T-cell (primary cell): ENCODE measurements at regions not wholly inside any gene's neighbourhood (a gene's known extent, or its start where the extent isn't known, plus 50 kb on each side); places are given as distances from the start of the nearest gene placed in this dataset.

ENCODE experiments used
- ATAC-seq, 4 experiments: fragments of 200-7000 bp in 3 of 4; fragments of 150-1000 bp in 1 of 4; cut with Tn5 transposase; replicated peaks in 1 of 4; 1 replicate in 3 of 4; 2 replicates in 1 of 4; pipeline ENCODE4 v1.10.0; 2021; ENCODE audit warnings: moderate library complexity in 3 of 4, mild to moderate bottlenecking in 2 of 4, moderate number of reproducible peaks in 1 of 4
- CTCF ChIA-PET, 2 donors: fragments of 300-600 bp; sonication (Branson Sonifier 250); formaldehyde crosslinking; loops; one replicate each; lab custom pipeline; 2022; ENCODE audit warnings: antibody characterized with exemption in 2 of 2; lab: Charles Lee
- POLR2A ChIA-PET, 2 donors: fragments of 300-600 bp; sonication (Branson Sonifier 250); formaldehyde crosslinking; loops; one replicate each; lab custom pipeline; 2022; ENCODE audit warnings: antibody characterized with exemption in 2 of 2; lab: Charles Lee
- DNase-seq, 35 experiments: peaks; one replicate each; pipeline versions ENCODE4 v3.0.0 to v3.0.0-alpha.2; 2013 to 2023
- H3K27ac ChIP-seq: one replicate; pipeline ENCODE4 v1.5.1; 2013; ENCODE audit warnings: low read length
- H3K27me3 ChIP-seq, 2 experiments: replicated peaks in 1 of 2; 1 replicate in 1 of 2; 2 replicates in 1 of 2; pipeline versions ENCODE4 v1.6.1 to v1.7.0; 2013; ENCODE audit warnings: low read length in 1 of 2, mixed read lengths in 1 of 2; ENCODE audit not compliant: control insufficient read depth in 2 of 2, insufficient read depth in 2 of 2; ENCODE audit errors: extremely low read depth in 1 of 2
- H3K36me3 ChIP-seq, 2 donors: 1 replicate in 1 of 2; 2 replicates in 1 of 2; pipeline versions ENCODE4 v1.6.1 to v1.7.0; 2013; ENCODE audit warnings: low read length in 1 of 2; ENCODE audit not compliant: control insufficient read depth in 2 of 2, insufficient read depth in 1 of 2; ENCODE audit errors: extremely low read depth in 1 of 2
- H3K4me1 ChIP-seq, 2 experiments: 1 replicate in 1 of 2; 2 replicates in 1 of 2; pipeline versions ENCODE4 v1.6.1 to v1.7.0; 2013; ENCODE audit warnings: low read length in 2 of 2, mixed read lengths in 1 of 2; ENCODE audit not compliant: insufficient read depth in 2 of 2, control insufficient read depth in 1 of 2; ENCODE audit errors: extremely low read depth in 1 of 2
- H3K4me3 ChIP-seq, 2 donors: 1 replicate in 1 of 2; 2 replicates in 1 of 2; pipeline versions ENCODE4 v1.5.1 to v1.7.0; 2013; ENCODE audit warnings: mild to moderate bottlenecking in 2 of 2, low read length in 1 of 2, moderate library complexity in 1 of 2; ENCODE audit not compliant: control insufficient read depth in 1 of 2; ENCODE audit errors: extremely low read depth in 1 of 2
- H3K9me3 ChIP-seq: 2 replicates; pipeline ENCODE4 v1.7.0; 2013
- H3K27ac Mint-ChIP-seq, 2 donors: one replicate each; pipeline ENCODE4 v1.8.0; 2020 to 2021; ENCODE audit warnings: mild to moderate bottlenecking in 2 of 2, mixed read lengths in 2 of 2
- H3K27me3 Mint-ChIP-seq, 2 donors: one replicate each; pipeline ENCODE4 v1.8.0; 2021 to 2022; ENCODE audit warnings: mixed read lengths in 2 of 2
- H3K36me3 Mint-ChIP-seq: one replicate; pipeline ENCODE4 v1.8.0; 2021; ENCODE audit warnings: mixed read lengths
- H3K4me1 Mint-ChIP-seq, 3 donors: one replicate each; pipeline ENCODE4 v1.8.0; 2020 to 2022; ENCODE audit warnings: mixed read lengths in 3 of 3, mild to moderate bottlenecking in 1 of 3
- H3K4me3 Mint-ChIP-seq, 3 donors: one replicate each; pipeline ENCODE4 v1.8.0; 2020 to 2022; ENCODE audit warnings: mild to moderate bottlenecking in 3 of 3, mixed read lengths in 3 of 3, moderate library complexity in 3 of 3
- H3K9me3 Mint-ChIP-seq, 3 donors: one replicate each; pipeline ENCODE4 v1.8.0; 2020 to 2022; ENCODE audit warnings: mixed read lengths in 3 of 3
- WGBS: methylation state at CpG from one replicate; pipeline ENCODE4 v1.1.5; 2013; ENCODE audit warnings: missing lambda C conversion rate; ENCODE audit not compliant: insufficient coverage; 5-methylcytosine and 5-hydroxymethylcytosine counted together

DNA sequence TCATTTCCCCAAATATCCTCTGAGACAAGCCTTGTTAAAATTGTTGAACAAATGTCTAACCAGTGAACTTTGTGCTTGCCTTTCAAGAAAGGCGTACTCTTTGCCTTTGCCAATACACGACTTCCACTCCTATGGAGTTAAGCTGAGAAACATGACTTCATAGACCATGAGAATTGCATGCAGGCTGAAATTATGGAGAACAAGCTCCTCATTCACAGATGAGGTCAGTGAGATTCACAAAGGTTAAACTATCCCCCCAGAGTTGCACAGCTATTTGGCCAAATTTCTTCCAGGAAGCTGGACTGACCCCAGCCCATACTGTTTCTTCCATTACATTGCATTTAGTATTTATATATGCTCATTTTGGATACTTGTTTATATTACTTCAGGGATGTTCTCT lies 221.4 kb upstream of the SEMA3C start:
- POLR2A ChIA-PET: no interaction called here
- Mint-ChIP-seq H3K9me3 (peaks cover 10 to 18% (median 13%) of the 10 kb centered on the region in 3 donors), H3K4me3 (no peak overlapping the region), H3K27ac (no peak overlapping the region), H3K36me3 (no peaks in the 10 kb centered on the region), H3K4me1 (no peaks in the 10 kb centered on the region), H3K27me3 (no peaks in the 10 kb centered on the region)
- Histone ChIP-seq H3K4me1 (no peaks in the 10 kb centered on the region), H3K36me3 (no peaks in the 10 kb centered on the region), H3K27me3 (no peaks in the 10 kb centered on the region), H3K9me3 (no peaks in the 10 kb centered on the region), H3K27ac (no peak overlapping the region), H3K4me3 (no peak overlapping the region)
- DNase-seq (no peak), ATAC-seq (no peak)
- WGBS: 100% methylated on average over 1 of the region's 2 CpGs
- CTCF ChIA-PET: no interaction called here

DNA sequence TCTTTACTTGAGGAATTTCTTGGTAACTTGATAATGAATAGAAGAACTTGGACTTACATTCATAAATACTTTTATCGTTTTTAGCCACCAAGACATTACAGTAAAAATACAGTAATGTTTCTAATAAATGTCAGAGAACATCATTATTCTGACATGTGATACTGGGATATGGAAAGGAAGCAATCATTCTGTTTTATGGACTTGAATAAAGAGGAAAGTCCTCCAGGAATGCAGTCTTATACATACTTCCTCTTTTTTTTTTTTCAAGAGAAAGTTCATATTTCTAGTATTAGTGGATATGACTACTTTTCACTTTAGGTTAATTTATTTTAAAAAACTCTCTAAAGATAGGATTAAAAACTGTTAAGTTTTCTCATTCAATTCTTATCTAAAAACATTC lies 220.0 kb upstream of the SEMA3C start:
- Histone ChIP-seq H3K27me3 (no peaks in the 10 kb centered on the region), H3K27ac (no peak overlapping the region), H3K36me3 (no peaks in the 10 kb centered on the region), H3K9me3 (no peaks in the 10 kb centered on the region), H3K4me3 (no peak overlapping the region), H3K4me1 (no peaks in the 10 kb centered on the region)
- no peaks in the 10 kb centered on the region for H3K4me1 Mint-ChIP-seq
- no peak for ATAC-seq
- no peak overlapping the region for H3K27ac Mint-ChIP-seq
- DNase-seq: no peak
- ChIA-PET POLR2A (no interaction called here), CTCF (no interaction called here)
- no peaks in the 10 kb centered on the region for H3K36me3 Mint-ChIP-seq
- peaks cover 0 to 8% (median 5%) of the 10 kb centered on the region in 3 donors for H3K9me3 Mint-ChIP-seq
- no peak overlapping the region for H3K4me3 Mint-ChIP-seq
- no peaks in the 10 kb centered on the region for H3K27me3 Mint-ChIP-seq
- WGBS: no CpG with 5 or more reads among the region's 1 CpG

DNA sequence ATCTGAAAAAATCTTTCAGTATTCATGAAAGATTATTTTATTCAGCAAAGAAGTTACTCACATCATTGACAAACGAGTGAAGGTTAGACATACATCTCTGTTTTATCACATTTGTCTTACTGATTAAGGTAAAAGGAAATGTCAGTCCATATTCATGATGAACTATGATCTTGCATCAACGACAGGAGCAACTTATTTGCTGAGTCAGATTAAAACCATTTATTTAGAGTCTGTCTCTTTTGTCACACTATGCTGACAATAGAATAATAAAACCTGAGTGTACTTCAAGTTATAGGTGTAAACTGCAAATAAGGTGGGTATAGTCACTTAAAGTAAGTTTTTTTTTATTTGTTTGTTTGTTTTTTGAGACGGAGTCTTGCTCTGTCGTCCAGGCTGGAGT lies 216.5 kb upstream of the SEMA3C start:
- H3K27ac Mint-ChIP-seq: no peak overlapping the region
- no peak overlapping the region for H3K27ac ChIP-seq
- ATAC-seq (no peak), DNase-seq (no peak)
- 100% methylated on average over 2 of the region's 4 CpGs for WGBS
- H3K36me3 ChIP-seq: no peaks in the 10 kb centered on the region
- CTCF ChIA-PET: no interaction called here
- no peak overlapping the region for H3K4me3 ChIP-seq
- POLR2A ChIA-PET: no interaction called here
- H3K4me3 Mint-ChIP-seq: no peak overlapping the region
- no peaks in the 10 kb centered on the region for H3K4me1 Mint-ChIP-seq
- no peaks in the 10 kb centered on the region for H3K36me3 Mint-ChIP-seq
- H3K9me3 Mint-ChIP-seq: peaks cover 0 to 10% (median 4%) of the 10 kb centered on the region in 3 donors
- H3K4me1 ChIP-seq: no peaks in the 10 kb centered on the region
- H3K27me3 ChIP-seq: no peaks in the 10 kb centered on the region
- H3K27me3 Mint-ChIP-seq: no peaks in the 10 kb centered on the region
- H3K9me3 ChIP-seq: no peaks in the 10 kb centered on the region

DNA sequence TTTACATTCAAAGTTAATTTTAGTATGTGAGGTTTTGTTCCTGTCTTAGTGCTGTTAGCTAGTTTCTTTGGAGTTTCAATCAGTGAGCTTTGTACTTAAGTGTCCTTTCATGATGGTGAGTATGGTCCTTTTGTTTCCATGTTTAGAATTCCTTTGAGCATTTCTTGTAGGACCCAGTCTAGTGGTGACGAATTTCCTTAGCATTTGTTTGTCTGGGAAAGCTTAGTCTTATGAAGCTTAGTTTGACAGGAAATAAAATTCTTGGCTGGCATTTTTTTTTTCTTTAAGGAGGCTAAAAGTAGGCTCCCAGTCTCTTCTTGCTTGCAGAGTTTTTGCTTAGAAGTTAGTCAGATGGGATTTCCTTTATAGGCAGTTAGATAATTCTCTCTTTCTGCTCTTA lies 209.2 kb upstream of the SEMA3C start:
- WGBS: 23% methylated on average over 1 of the region's 1 CpG
- no peaks in the 10 kb centered on the region for H3K4me1 Mint-ChIP-seq

DNA sequence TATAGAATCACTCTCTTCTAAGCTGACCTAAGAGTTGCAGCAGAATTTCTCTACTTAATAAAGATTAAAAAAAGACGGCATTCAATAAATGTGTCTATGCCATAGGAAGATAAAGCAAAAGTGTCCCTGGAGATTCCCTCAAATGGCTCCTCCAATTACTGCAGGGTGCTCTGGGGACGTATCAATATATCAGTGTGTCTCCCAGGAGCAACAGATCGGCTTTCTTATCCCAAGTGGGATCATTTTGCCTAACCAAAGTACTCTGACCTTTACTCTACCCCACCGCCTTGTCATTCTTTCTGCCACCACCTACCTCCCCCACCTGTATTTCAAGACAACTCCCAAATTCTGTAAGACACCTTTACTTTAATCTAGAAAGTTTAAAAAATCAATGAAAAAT lies 202.0 kb upstream of the SEMA3C start:
- ATAC-seq (no peak), DNase-seq (no peak)
- no peaks in the 10 kb centered on the region for H3K9me3 ChIP-seq
- Mint-ChIP-seq H3K27me3 (no peaks in the 10 kb centered on the region), H3K4me1 (no peaks in the 10 kb centered on the region), H3K36me3 (no peaks in the 10 kb centered on the region), H3K9me3 (peaks cover 7 to 26% (median 7%) of the 10 kb centered on the region in 3 donors), H3K27ac (no peak overlapping the region), H3K4me3 (no peak overlapping the region)
- CTCF ChIA-PET: no interaction called here
- no peaks in the 10 kb centered on the region for H3K36me3 ChIP-seq
- no peaks in the 10 kb centered on the region for H3K4me1 ChIP-seq
- 85% methylated on average over 2 of the region's 4 CpGs for WGBS
- no peak overlapping the region for H3K4me3 ChIP-seq
- POLR2A ChIA-PET: no interaction called here
- H3K27me3 ChIP-seq: no peaks in the 10 kb centered on the region
- H3K27ac ChIP-seq: no peak overlapping the region

More for the DNA sequence above, 209.2 kb upstream of the SEMA3C start:
- Mint-ChIP-seq H3K27me3 (no peaks in the 10 kb centered on the region), H3K9me3 (peaks cover 17 to 32% (median 29%) of the 10 kb centered on the region in 3 donors), H3K27ac (no peak overlapping the region), H3K4me3 (no peak overlapping the region), H3K36me3 (no peaks in the 10 kb centered on the region)
- H3K4me3 ChIP-seq: no peak overlapping the region
- ChIA-PET CTCF (no interaction called here), POLR2A (no interaction called here)
- no peak for DNase-seq
- no peak for ATAC-seq
- H3K4me1 ChIP-seq: no peaks in the 10 kb centered on the region
- no peaks in the 10 kb centered on the region for H3K9me3 ChIP-seq
- no peaks in the 10 kb centered on the region for H3K27me3 ChIP-seq
- H3K36me3 ChIP-seq: no peaks in the 10 kb centered on the region
- H3K27ac ChIP-seq: no peak overlapping the region

DNA sequence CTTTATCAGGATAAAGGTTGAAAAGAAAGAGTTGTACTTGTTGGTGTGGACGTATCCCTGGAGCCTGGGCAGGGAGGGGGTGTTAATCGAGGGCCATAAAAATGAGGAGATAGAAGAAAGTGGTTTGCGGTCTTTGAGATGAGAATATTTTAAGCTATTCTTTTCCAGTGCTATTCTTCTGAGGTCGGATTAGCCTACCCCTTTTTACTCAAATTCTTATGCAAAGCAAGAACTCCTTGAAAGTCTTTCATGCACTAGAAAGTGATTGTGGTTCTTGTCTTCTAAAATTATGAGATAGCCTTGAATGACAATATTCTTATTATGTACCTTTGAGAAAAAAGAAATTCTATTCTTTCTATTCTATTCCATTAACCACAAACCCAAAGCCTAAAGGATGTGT lies 201.3 kb upstream of the SEMA3C start:
- no peaks in the 10 kb centered on the region for H3K9me3 ChIP-seq
- POLR2A ChIA-PET: no interaction called here
- no peak overlapping the region for H3K4me3 ChIP-seq
- H3K36me3 Mint-ChIP-seq: no peaks in the 10 kb centered on the region
- H3K4me1 Mint-ChIP-seq: no peaks in the 10 kb centered on the region
- CTCF ChIA-PET: no interaction called here
- H3K9me3 Mint-ChIP-seq: peaks cover 7 to 22% (median 9%) of the 10 kb centered on the region in 3 donors
- ATAC-seq: no peak
- H3K4me1 ChIP-seq: no peaks in the 10 kb centered on the region
- no peak for DNase-seq
- no peaks in the 10 kb centered on the region for H3K27me3 Mint-ChIP-seq
- 83% methylated on average over 1 of the region's 4 CpGs for WGBS
- no peak overlapping the region for H3K27ac Mint-ChIP-seq
- H3K4me3 Mint-ChIP-seq: no peak overlapping the region
- H3K27ac ChIP-seq: no peak overlapping the region
- H3K36me3 ChIP-seq: no peaks in the 10 kb centered on the region
- H3K27me3 ChIP-seq: no peaks in the 10 kb centered on the region

DNA sequence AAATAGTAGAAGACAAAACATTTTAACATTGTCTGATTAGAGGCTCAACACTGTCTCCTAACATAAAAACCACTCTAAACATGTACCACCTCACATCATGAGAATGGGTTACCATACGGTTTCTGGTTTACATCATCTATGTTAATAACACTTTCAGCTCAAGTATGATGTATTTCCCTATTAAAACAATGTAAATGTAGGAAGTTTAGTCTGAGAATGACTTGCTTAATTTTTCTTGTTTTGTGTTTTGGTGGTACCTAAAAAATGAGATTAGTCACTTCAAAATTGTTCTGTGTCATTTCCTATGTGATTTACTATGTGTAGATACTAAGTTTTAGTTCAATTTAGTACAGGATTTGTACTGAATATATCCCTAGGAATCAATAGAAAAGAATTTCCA lies 195.8 kb upstream of the SEMA3C start:
- ATAC-seq (no peak), DNase-seq (no peak)
- Mint-ChIP-seq H3K4me1 (no peaks in the 10 kb centered on the region), H3K27ac (no peak overlapping the region), H3K36me3 (no peaks in the 10 kb centered on the region), H3K27me3 (no peaks in the 10 kb centered on the region), H3K4me3 (no peak overlapping the region), H3K9me3 (peaks cover 3 to 21% (median 11%) of the 10 kb centered on the region in 3 donors)
- WGBS: no CpG with 5 or more reads among the region's 1 CpG
- Histone ChIP-seq H3K27ac (no peak overlapping the region), H3K36me3 (no peaks in the 10 kb centered on the region), H3K4me3 (no peak overlapping the region), H3K4me1 (no peaks in the 10 kb centered on the region), H3K9me3 (no peaks in the 10 kb centered on the region), H3K27me3 (no peaks in the 10 kb centered on the region)
- CTCF ChIA-PET: interaction anchor here in 1 of 2 donors (0.5 kb wide), 1 partner anchor 228 kb away, joined by 3 read pairs; no protein-coding TSS in a partner anchor
- POLR2A ChIA-PET: no interaction called here
